GM19023 (cell line): ENCODE measurements at regions not wholly inside any gene's neighbourhood (a gene's known extent, or its start where the extent isn't known, plus 50 kb on each side); places are given as distances from the start of the nearest gene placed in this dataset.
"Not testable (repeated sequence)": the region's sequence is repeated elsewhere in the genome, so short reads cannot be mapped to it uniquely, and the experiment has no call there.

Experiments used
- ATAC-seq: cut with Tn5 transposase; IDR thresholded peaks from one replicate; pipeline ENCODE4 v1.9.1; 2021; ENCODE audit warnings: mild to moderate bottlenecking, moderate library complexity; ENCODE audit not compliant: unreplicated experiment

GRCh38 chr16:88226302-88226701 lies 156.5 kb upstream of the ZNF469 start:
- not testable (repeated sequence) for ATAC-seq

- not testable (repeated sequence) for ATAC-seq
Measured at GRCh38 chr16:88227026-88227721, 155.6 kb upstream of the ZNF469 start.

GRCh38 chr16:88227722-88228482 lies 154.9 kb upstream of the ZNF469 start:
- not testable (repeated sequence) for ATAC-seq

- not testable (repeated sequence) for ATAC-seq
Measured at GRCh38 chr16:88228751-88229150, 154.0 kb upstream of the ZNF469 start.

GRCh38 chr16:88229710-88230109 lies 153.0 kb upstream of the ZNF469 start:
- not testable (repeated sequence) for ATAC-seq

GRCh38 chr16:88230276-88230966 lies 152.3 kb upstream of the ZNF469 start:
- not testable (repeated sequence) for ATAC-seq

GRCh38 chr16:88230967-88231615 lies 151.7 kb upstream of the ZNF469 start:
- not testable (repeated sequence) for ATAC-seq

GRCh38 chr16:88231839-88232238 lies 150.9 kb upstream of the ZNF469 start:
- not testable (repeated sequence) for ATAC-seq

- not testable (repeated sequence) for ATAC-seq
Measured at GRCh38 chr16:88232401-88233258, 150.1 kb upstream of the ZNF469 start.

- not testable (repeated sequence) for ATAC-seq
Measured at GRCh38 chr16:88233621-88234420, 148.9 kb upstream of the ZNF469 start.

GRCh38 chr16:88234421-88235271 lies 148.1 kb upstream of the ZNF469 start:
- ATAC-seq: not testable (repeated sequence)

- not testable (repeated sequence) for ATAC-seq
Measured at GRCh38 chr16:88235691-88236090, 147.1 kb upstream of the ZNF469 start.

- not testable (repeated sequence) for ATAC-seq
Measured at GRCh38 chr16:88236229-88236628, 146.5 kb upstream of the ZNF469 start.

GRCh38 chr16:88237314-88237713 lies 145.4 kb upstream of the ZNF469 start:
- ATAC-seq: not testable (repeated sequence)

GRCh38 chr16:88237761-88238415 lies 144.9 kb upstream of the ZNF469 start:
- not testable (repeated sequence) for ATAC-seq

- ATAC-seq: not testable (repeated sequence)
Measured at GRCh38 chr16:88238732-88239274, 144.0 kb upstream of the ZNF469 start.

GRCh38 chr16:88240118-88240517 lies 142.6 kb upstream of the ZNF469 start:
- ATAC-seq: not testable (repeated sequence)
